Suppressor macrophage (primary cell): ENCODE measurements at regions not wholly inside any gene's neighbourhood (a gene's known extent, or its start where the extent isn't known, plus 50 kb on each side); places are given as distances from the start of the nearest gene placed in this dataset.
"Not testable (repeated sequence)": the region's sequence is repeated elsewhere in the genome, so short reads cannot be mapped to it uniquely, and the experiment has no call there.

Source experiments
- DNase-seq, 4 experiments: peaks; one replicate each; pipeline ENCODE4 v3.0.0-alpha.2; 2020 to 2022

DNA sequence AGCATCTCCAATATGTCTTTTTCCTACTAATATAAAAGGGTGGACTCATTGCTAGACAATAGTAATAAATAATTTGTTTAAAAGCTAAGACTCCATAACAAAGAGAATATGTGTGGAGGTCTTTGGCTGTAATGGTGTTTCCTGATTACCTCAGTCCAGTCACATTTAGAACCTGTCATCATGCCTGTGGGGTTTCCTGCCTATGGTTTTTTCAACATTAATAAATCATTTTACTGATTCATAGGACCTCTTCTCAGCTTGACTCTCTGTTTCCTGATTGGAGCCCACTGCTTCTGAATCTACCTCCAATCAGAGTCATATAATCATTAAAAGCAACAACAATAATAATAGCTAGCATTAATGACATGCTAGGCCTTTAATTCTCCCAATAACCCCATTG is 52.4 kb upstream of the GNAI1 start:
- no peak for DNase-seq

DNA sequence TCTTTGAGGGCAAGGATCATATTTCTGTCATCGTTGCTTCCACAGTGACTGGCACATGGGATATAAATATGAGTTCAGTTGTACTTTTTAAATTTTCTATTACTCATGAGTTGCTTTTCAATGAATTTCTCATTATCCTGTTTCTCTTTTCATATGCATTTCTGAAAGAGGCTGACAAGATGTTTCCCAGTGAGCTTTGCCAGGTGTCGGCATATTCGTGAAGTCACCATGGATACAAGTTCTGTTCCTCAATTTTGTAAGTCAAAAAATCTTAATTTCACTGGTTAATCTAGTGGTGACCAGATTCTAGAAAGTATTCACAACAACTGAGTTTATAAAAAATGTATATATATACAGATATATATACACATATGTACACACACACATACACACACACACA is 55.7 kb upstream of the GNAI1 start:
- peak in 2 of 4 experiments; percentile 1 to 6 for DNase-seq

DNA sequence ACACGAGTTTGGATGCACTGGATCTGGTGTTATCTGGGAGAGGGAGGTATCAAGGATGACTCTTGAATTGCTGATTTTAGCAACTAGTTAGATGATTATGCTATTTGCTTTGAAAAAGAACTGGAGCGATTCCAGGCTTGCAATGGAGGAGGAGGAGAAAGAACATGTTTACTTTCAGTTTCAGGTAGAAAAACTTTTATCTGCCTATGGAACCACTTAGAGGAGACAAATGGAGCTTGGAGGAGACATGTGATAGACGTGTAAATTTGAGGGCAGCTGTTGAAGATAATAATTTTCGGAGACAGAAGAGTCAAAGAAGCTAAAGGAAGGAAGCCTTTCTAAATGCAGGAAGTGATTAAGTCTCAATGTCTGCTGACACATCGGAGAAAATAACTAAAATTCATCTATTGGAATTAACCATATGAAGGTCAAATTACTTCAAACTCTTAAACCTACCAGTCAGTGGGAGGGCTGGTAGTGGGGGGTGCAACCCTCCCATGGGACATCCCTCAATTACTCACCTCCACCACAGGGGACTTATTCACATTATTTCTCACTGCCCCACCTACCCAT is 56.4 kb upstream of the GNAI1 start:
- peak in 3 of 4 experiments; percentile 4 to 24 (median 5) for DNase-seq

DNA sequence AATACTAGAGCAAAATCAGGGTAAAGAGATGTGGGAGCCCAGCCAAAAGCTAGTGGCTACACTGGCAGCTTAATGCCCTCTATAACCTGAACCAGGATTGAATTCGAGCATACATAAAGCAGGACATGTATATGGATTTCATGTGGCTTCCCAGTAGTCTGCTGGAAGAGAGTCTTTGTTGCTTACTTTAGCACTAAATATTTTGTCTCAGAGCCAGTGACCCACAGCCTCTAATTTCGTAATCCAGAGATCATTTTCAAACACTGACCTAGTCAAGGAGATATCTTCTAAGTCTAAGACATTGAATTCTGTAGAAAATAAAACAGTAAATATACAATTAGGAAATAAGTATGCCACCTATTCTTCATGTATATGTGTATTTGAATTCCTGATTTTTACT is 64.2 kb upstream of the GNAI1 start:
- no peak for DNase-seq

DNA sequence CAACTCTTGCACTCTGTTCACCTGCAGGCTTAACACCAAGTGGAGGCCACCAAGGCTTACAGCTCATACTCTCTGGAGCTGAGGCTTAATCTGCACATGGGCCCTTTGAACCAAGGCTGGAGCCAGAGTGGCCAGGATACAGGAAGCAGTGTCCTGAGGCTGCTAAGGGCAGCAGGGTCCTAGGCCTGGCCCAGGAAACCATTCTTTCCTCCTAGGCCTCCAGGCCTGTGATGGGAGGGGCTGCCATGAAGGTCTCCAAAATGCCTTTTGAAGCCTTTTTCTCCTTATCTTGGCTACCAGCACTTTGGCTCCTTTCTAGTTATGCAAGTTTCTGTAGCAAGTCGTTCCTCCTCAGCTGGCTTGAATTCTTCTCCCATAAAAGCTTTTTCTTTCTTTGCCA is 68.0 kb upstream of the GNAI1 start:
- DNase-seq, result no peak

DNA sequence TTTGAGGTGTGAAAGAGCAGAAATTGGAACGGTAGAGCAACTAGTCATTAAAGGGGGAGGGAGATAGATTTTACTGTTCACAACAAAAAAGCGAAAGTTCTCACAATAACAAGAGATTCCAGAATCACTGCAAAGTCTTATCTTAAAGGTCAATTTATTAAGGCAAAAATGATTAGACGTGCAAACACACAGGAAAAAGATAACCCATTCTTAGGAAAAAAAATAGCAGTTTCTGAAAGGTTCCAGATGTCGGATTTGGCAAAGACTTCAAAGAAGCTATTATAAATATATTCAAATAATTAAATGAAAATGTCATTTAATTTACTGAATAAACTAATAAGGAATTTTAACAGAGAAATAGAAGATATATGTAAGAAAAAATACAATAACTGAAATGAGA is 70.8 kb upstream of the GNAI1 start:
- no peak for DNase-seq

DNA sequence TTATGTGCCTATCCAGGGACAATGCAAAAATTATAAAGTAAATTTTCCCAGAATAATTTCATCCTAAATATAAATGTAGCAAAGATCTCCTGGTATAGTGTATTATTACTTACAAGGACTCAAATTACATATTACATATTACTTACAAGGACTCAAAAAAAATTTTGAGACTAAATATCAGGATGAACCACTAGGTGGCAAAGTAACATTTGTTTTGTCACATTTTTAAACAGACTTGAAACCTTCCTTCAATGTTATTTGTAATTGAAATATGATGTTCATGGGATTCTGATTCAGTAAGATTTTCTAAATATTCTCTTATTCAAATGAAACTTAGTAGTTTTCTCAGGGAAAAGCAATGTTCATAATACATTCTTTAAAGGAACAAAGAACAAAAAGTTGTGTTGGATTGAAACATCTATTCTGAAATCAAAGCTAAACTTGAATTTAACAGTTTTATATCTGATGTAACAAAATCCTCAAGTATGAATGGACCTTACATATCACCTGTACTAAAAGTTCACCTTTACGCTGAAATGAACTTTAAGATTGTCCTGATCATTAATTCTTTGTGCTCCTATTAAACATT is 74.3 kb upstream of the GNAI1 start:
- DNase-seq, result peak; percentile 24 to 68 (median 47)

DNA sequence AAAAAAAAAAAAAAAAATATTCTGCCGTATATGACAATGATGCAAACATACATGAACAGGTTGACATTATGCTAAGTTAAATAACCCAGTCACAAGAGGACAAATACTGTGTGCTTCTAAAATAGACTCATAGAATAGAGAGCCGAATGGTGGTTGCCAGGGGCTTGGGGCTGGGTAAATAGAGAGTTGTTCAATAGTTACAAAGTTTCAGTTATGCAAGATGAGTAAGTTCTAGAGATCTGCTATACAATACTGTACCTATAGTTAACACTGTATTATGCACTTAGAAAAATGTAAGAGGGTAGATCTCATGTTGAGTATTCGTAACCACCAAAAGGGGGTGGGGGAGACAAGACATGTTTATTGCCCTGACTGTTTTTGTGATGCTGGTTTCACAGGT is 77.1 kb upstream of the GNAI1 start:
- no peak for DNase-seq

DNA sequence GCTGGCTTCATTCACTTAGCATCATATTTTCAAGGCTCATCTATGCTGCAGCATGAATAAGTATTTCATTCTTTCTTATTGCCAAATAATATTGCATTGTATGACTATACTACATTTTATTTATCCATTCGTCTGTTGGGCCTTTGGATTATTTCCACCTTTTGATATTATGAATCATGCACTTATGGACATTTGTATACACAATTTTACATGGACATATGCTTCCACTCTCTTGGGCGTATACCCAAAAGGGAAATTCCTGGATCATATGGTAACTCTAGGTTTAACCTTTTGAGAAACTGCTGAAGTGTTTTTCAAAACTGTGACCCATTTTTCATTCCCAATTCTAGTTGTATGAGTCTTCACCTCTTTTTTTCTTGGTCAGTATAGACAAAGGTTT is 80.3 kb upstream of the GNAI1 start:
- DNase-seq, result no peak

DNA sequence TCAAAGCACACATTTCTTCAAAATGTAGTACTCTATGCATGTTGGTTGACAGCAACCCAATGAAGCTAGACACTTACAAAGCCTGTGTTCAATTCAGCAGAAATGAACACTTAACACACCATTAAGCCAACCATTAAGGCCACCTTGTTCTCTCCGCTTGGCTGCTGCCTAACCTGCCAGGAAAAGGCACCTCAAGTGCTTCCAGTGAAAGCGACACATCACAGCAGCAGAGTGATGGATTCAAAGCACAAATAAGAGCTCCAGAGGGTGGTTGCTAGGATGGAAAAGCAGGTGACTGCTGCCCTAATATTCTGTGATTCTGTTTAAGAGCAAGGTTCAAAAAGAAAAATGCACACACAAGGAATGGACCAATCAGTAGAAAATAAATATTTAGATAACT is 81.5 kb upstream of the GNAI1 start:
- no peak for DNase-seq

DNA sequence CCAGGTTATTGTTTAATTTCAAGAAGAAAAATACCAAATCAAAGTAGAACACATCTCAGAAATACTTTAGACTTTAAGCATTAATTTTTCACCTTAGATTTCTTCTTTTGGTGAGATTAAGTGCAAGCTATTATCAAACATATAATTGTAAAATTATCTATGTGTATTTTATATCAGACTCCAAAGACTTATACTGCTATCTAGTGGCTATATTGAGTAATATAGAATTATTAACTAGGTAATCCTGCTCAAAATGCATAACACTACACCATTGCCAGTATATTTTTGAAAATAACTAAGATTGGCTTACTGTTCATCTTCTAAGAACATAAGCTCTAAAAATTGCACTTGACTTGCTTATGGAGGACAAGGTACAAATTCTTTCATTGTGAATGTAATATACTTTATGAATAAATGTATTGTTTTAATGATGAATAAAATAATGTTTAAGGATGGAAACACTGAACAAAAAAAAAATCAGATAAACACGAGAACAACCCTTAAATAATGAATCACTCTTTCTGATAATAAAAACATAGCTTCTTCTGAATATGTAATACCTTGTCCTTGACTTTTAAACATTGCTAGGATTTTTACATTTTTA is 86.7 kb upstream of the GNAI1 start:
- peak in 1 of 4 experiments; percentile 10 for DNase-seq

DNA sequence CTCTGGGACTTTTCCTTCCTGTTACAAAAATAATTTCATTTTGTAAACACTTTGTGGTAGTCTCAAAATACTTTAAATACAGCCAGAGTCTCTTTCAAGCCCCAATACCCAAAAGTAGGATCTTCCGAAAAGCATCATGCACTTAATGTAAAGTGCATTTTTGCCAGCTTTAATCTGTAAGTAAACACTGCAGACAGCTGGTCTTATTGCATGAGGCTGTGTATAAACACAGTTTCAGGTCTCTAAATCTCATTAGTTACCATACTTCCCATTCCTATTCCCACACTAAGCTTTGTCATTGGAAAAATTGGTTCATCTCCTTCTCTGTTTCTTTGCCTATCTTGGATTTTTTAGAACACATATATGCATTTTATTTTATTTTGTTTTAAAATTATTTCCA is 87.6 kb upstream of the GNAI1 start:
- no peak for DNase-seq

DNA sequence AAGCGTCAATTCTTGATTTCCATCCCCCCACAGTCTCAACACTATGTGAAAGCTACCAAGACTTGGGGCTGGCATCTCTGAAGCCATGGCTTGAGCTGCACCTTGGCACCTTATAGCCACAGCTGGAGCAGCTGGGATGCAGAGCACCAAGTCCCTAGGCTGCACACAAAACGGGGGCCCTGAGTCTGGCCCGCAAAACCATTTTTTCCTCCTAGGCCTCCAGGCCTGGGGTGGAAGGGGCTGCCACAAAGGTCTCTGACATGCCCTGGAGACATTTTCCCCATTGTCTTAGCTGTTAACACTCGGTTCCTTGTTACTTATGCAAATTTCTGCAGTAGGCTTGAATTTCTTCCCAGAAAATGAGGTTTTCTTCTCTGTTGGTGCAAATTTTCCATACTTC is 89.8 kb upstream of the GNAI1 start:
- no peak for DNase-seq

DNA sequence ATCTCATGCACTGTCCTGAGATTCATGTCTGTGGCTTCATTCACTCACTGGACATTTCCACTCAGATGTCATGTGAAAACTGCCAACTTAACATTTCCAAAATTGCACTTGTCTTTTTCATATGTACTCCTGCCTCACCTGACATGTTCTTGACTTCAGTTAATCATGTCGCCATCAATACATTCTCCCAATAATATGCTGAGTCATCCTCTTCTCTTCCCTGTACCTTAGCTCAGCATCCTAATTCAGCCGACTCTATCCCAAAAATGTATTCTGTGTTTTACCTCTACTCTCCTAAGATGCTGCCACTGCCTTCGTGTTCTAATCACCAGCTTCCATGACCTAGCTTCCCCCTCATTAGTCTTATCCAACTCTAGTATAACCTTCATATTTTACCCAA is 93.9 kb upstream of the GNAI1 start:
- no peak for DNase-seq

DNA sequence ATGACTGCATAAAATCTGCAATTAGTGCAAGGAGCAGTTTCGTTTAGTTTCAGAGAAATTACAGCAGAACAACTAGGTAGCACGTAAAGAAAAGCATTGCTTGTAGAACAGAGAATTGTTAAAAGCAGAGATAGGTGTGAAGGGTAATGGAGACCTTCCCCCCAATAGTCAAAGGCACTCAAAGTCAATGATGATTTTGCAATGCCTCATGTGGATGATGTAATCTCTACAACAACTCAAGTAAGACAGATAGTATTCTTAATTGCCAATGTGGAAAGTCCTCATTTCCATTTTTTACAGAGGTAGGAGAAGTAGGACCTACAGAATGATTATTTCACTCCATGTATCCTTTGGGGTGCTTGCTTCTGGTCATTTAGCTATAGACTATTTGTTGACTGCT is 94.3 kb upstream of the GNAI1 start:
- DNase-seq, result no peak

DNA sequence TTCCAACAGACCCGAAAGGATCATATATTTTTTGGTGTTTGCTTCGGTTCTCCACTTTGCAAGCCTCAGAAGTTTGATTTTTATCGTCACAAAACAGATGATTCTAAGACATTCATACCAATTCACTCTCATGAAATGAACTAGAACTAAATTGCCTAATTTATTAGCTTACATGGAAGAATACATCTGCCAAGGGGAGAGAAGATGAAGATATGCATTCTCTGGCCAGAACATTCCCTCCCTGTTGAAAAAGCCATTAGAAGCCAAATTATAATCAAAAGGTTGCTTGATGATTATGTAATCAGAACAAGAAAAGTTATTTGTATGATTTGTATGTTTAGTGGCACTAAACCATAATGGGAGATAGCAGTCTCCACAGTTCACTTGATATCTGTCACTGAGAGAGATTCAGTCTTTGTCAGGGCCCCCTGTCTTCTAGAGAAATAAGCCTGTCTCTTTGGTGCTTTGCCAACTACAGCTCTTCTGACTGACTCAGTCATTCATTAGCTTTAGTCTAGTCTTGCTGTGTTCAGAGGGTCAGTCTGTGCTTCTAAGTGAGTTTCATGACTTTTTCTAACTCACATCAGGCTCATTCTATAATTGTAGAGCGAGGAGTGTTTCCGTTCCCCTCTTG is 95.3 kb upstream of the GNAI1 start:
- no peak for DNase-seq

DNA sequence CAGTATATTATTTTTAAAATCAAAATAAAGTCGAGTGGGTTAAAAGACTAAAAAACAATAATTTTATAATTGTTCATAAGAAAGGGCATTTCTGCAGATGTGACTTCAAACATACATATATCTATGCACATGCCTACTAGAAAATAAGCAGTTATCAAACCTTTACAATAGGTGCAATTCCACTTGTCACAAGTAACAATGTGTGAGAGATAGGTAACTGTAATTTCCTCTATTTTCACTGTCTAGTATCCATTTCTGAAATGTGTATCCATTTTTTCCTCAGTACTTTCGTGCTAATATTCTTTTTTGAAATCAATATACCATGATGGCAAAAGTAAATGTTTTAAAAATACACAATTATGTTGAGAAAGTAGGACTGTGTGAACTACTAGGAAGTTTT is 96.9 kb upstream of the GNAI1 start:
- DNase-seq, result no peak

DNA sequence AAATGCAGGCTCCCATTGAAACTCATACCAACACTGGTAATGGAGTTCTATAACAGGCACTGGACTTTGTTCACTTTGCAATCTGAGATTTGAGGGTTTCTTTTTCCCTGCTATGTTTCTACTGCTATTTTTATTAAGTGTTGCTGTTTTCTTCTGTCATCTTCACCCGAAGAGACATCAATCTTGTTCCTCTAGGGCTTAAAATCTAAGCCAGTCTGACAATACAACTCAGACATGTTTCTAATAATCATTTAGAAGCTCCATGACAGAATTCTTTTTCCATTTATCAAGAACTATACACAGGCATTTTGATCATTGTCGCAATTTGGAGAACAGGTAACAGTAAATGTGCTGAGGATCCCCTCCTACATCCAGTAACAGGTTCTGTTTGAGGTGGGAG is 98.5 kb upstream of the GNAI1 start:
- DNase-seq, result no peak

DNA sequence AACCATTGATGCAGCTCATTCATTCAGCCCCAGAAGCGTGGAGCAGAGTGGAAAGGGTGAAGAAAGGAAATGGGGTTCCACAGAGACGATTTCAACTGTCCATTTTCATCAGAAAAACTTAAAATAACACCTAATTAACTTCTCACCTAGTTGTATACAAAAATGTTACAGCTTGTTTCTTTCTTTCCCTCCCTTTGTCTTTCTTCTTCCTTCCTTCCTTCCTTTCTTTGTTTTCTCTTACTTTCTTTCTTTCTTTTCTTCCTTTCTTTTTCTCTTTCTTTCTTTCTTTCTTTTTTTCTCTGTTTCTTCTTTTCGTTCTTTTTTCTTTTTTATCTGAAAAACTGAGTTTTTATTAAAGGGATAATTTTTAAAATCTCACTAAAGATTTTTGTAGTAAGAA is 105.9 kb upstream of the GNAI1 start:
- no peak for DNase-seq

DNA sequence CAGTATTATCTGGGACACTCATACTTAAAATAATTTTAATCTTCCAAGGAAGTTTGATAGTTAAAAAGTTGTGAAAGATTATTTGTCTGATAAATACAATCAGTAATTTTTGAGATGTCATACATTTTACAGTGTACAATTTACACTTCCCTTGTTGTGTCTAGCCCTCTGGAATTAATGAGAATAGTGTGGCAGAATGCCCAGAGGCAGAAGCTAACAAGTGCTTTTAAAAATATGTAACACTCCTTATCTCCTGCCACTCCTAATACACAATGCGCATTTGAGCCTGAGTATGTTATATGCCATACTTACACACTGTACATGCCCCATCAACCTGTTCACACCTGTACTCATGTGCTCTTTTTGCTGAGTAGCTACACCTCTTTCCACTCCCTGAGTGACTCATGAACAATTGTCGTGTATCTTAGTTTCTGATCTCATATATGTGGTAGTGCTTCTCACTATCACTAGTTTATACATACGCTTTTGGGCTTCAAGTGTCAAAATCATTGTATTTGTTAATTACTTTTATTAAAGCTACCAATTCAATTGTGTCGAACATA is 106.9 kb upstream of the GNAI1 start:
- DNase-seq, result no peak

DNA sequence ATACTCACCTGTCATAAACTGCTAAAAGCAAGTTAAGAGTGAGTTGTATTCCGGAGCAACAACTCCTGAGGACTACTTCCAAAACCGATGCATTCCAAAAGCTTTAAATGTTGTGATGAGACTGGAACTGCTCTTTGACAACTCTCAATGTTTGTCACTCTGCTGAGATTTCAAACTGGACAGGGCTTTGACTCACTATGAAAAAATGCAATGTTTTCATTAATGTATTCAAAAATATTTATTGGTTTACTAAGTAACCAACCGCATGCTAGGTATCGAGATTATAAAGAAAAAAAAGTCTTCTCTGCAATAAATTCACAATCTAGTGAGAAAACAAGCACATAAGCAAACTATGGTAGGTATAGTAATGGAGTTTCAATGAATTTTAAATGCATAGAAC is 107.9 kb upstream of the GNAI1 start:
- no peak for DNase-seq

DNA sequence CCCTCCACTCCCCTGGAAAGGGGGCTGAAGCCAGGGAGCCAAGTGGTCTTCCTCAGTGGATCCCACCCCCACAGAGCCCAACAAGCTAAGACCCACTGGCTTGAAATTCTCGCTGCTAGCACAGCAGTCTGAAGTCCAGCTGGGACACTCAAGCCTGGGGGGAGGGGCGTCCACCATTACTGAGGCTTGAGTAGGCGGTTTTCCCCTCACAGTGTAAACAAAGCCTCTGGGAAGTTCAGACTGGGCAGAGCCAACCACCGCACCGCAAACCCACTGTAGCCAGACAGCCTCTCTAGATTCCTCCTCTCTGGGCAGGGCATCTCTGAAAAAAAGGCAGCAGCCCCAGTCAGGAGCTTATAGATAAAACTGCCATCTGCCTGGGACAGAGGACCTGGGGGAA is 114.4 kb upstream of the GNAI1 start:
- DNase-seq, result not testable (repeated sequence)

DNA sequence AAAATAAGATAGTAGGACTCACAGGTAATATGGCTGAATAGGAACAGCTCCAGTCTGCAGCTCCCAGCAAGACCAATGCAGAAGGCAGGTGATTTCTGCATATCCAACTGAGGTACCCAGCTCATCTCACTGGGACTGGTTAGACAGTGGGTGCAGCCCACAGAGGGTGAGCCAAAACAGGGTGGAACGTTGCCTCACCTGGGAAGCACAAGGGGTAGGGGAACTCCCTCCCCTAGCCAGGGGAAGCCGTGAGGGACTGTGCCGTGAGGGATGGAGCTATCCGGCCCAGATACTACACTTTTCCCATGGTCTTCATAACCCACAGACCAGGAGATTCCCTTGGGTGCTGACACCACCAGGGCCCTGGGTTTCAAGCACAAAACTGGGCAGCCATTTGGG is 114.8 kb upstream of the GNAI1 start:
- DNase-seq, result not testable (repeated sequence)
